ENCODE measurements at regions not wholly inside any gene's neighbourhood (a gene's known extent, or its start where the extent isn't known, plus 50 kb on each side); places are given as distances from the start of the nearest gene placed in this dataset.

DNA sequence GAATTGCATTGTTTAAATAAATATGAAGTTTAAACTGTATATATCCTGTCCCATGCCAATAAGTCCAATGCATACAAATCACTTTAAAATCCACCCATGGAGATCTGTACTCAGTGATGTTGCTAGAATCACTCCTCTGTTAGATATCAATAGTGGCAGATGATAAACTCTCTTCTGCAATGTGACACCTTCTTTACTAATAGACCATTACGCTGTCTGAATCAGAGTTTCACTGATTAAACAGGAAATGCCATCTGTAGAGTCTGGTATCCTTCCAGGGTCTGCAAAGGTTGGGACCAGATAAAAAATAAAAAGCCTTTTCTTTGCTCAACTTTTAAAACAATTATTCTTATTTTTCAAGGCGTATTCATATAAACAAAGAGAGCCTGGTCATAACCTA, 134.5 kb downstream of the EDN3 start:
- DNase-seq (ENCODE audit: low read depth), result no peak

DNA sequence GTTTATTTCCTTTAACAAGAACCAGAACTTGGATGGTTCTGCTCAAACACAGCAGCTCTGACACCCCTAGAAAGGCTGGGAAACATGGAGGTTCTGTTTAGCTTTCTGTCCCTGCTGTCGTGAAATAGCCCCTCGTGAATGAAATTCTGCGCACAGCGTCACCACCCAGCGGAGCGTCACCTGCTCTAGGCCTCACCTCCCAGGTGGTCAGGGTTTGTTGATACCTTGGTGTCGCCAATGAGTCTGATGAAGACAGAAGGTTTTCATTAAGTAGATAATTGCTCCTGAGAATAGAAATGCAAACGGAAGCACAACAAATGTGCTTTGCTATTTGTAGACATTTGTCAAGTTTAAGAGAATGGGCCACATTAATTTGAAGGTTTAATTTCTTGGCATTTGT, 135.1 kb downstream of the EDN3 start:
- no peak for DNase-seq (ENCODE audit: low read depth)

DNA sequence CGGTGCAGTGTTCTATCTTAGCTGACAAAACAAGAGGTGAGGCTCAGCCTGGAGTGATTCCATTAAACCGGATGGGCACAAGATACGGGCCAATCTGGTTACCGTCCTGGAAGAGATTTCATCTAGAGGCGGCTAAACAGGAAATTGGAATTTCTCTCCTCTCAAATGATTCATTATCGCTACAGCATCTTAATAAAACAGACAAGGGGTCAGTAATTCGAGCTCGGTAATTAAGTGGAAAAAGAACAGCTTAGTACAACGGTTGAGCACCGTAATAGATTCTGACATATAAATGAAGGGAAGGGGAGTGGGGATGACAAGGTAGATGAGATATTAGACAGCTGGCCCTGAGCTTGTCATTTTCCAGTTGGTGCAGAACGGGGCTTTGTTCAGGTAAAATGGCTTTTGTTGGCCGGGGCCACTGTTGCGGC, 137.2 kb downstream of the EDN3 start:
- DNase-seq (ENCODE audit: low read depth), result no peak

DNA sequence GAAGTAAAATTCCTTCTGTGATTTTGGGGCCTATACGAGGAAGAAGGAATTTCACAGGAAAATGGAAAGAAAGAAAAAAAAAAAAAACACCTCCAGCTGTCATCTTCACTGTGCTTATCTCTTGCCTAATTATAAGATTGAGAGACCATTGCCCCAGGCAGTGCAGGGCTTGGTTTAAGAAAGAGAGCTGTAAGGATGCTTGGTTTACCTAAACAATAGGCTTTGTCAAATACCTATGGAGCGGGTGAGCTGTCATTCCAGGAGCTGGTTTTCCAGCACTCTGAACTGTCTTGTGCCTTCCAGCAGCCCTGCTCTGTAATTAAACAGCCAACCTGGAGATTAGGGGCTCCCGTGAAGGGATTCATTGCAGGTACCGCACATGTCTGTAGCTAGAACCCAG, 137.8 kb downstream of the EDN3 start:
- no peak for DNase-seq (ENCODE audit: low read depth)

DNA sequence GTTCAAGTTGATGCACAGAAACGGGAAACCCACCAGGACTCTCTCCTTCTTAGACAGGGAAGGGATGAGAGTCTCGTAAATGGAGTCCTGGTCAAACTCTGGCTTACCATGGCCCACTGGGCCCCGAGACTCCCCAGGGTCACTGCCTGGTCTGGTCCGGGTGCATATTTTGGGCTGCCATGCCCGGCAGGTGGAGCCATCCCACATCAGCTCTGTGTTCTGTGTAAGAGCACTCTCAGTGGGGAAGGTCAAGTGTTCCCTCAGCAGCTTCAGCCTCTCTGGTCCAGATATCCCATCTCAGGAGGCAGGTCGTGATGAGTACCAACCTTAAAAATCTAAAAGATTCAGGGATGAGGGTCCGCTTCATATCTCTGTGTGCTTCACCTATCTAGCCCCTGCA, 138.8 kb downstream of the EDN3 start:
- DNase-seq (ENCODE audit: low read depth), result no peak

DNA sequence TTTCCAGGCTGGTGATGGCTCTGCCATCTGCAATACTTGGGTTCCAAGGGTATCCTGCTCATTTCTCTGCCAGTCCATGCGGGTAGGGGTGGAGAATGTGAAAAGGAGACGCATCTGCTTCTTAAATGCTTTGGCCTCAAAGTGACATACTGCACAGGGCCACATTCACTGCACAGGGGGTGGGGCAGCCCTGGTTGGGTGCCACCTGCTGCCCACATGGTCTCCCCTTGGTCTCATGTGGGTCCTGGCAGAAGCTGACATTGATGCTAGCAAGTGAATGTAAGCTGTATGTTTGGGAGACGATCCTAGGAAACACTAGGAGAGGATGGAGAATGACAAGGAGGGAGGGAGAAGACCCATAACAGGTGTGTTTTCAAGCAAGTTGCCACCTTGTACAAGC, 140.9 kb downstream of the EDN3 start:
- no peak for DNase-seq (ENCODE audit: low read depth)

DNA sequence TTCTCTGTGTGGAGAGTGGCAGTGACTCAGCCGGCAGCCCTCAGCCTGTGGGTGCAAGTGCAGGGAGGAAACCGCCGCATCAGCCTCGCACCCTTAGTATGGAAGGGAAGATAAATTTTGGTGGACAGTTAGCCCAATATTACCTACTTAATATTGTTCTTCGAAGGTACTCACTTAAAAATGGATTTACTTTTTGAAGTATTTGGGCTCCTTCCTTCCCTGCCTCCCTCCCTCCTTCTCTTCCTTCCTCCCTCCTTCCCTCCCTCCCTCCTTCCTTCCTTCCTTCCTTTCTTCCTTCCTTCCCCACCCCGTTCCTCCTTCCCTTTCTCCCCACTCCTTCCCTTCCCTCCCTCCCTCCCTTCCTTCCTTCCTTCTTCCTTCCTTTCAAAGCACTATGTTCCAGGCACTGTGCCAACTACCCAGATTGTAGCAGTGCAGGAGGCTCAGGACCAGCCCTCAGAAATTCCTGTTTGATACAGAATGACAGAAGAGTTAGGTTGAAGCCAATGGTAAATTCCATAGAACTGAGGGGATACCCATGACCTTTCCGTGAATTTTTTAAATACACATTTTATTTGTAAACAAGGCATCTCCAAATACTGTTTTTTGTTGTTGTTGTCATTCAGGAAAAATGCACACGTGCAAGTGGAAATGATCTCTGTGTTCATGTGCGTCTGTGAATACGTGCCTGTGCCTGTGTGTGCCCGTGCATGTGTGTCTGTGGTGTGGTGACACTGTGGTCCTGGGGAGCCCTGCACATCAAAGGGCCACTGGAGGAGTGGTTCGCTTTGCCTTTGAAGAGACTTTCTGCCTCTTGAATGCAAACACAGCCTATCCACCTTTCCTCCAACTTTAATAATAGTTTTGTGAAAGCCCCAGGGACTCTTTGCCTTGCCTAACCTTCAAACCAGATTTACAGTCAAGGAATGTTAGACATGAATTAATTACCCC, 141.7 kb downstream of the EDN3 start:
- no peak for DNase-seq (ENCODE audit: low read depth)

DNA sequence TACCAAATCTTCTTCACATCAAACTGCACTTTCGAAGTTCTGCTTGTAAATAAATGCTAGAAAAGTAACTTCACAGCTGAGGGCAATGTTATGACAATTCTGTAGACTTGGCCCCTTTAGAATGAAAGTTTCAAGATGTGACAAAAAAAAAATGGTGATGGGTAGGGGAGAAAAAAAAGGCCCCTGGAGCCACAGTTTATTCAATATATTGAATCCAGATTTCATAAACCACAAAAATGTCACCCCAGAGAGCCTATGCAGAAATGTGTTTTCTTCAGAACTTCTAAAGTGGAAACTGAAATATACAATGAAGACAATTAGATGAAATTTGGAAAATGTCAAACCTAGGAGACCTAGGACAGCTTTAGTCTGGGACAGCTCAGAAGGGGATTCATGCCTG, 143.1 kb downstream of the EDN3 start:
- DNase-seq (ENCODE audit: low read depth), result no peak

DNA sequence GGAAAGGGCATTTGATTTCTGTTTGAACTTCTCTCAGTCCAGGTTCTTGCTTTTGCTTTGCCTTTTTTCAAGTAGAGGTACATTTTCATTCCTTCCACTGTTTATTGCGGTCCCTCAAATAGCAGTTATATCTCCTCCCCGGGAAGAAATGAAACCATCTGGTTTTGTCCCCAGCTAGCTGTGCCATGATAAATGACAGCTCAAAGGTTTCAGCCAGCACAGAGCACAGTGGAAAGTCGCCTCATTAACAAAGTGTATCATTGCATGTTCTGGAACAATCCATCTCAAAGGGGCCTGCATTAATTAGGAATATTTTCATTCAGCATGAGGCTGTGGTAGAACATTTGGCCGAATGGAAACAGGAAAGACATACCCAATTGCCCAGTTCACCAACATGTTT, 146.0 kb downstream of the EDN3 start:
- no peak for DNase-seq (ENCODE audit: low read depth)

DNA sequence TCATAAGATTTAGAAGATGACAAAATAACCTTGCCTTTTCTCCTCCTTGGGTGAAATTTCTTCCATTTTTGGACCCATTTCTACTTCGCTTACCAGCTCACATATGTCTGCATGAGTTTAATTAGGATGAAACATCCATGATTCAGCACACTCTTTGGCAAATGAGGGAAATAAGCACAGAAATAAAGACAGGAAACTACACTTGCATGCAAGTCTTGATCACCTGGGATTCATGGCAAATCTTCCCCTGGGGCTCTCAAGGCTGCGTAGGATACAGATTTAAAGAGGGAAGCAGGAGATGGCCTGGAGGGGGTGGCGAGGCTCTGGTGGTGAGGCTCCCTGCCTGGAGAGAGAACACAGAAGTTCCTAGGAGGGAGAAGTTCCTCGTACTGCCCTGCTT, 147.8 kb downstream of the EDN3 start:
- no peak for DNase-seq (ENCODE audit: low read depth)

DNA sequence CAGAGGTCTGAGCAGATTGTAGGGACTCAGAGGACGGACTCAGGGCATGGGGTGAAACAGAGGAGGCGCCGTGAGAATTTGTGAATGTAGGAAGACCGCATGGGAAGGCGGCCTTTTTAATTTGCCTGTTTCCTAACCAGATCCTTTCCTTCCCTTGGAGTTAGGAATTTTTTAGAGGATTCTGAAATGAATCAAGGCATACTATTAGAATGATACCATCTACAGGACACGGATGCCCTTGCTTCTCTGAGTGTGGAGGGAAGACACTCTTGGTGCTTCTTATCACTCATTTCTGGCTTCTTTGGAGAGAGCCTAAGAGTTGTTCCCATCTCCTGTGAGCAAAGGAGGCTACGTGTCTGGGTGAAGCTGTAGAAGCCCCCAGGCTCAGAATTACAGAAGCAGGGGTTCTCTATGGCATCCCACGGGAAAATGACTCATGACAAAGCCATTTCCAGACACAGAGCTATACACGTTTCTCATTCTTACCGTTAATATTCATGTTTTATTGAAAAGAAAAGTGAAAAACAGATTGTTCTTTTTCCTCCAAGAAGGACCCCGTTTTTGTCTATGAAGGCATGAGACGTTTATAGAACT, 148.5 kb downstream of the EDN3 start:
- no peak for DNase-seq (ENCODE audit: low read depth)

DNA sequence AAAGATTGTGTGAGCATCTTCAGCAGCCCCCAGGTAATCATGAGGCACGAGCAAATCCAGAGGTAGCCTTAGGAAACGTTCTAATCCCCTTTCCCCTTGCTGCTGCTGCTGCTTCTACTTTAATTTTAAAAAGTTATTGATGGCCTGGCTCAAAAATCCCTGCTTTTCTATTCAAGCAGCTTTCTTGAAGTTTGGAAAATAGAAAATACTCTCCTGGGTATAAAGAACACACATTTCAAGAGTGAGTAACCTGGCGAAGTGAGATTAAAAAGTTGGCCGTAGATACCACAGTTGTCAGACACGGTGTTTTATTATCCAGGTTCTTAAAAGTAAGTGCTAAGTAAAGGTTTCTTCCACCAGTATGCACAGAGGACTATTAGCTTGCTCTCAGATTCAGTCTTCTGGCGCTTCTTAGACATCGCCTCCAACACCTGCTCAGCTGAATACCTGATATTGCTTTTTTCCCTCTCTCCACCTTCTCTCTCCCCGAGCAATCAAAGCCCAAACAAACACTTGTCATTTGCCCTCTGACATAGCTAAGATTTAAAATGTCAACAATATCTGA, 150.7 kb downstream of the EDN3 start:
- no peak for DNase-seq (ENCODE audit: low read depth)

DNA sequence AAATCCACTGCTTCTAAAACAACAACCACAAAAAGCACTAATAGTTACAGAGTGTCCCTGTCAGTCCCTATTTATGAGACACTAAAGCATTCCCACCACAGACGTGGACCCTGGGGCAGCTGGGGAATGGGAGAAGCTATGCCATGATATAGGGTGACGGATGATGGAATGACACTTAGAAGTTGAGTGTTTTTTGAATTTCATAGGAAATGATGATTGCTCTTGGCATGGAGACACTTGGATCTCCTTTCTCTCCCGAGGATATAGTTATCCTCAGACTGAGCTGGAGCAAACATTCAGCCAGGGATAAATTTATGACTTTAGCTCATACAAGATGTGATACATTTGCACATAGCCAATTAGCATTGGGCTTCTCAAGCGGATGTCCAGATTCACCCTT, 151.2 kb downstream of the EDN3 start:
- no peak for DNase-seq (ENCODE audit: low read depth)

DNA sequence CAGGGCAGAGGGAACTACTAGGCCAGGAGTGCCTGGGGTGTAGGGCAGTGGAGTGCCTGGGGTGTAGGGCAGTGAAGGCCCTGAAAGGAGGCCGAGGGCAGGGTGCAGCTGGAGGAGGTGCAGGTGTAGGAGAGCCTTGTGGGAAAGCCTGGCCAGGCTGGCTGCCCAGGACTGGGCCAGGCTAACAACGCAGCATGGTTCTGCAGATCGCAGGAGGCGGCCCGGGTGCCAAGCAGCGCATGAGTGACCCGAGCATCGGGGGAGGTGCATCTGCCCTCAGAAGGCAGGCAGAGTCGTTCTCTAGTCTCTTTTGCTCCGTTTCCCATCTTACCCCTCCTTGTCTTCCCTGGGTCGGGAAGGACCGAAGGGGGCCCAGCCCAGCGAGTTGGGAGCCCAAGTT, 151.5 kb upstream of the PHACTR3 start:
- DNase-seq (ENCODE audit: low read depth), result no peak

DNA sequence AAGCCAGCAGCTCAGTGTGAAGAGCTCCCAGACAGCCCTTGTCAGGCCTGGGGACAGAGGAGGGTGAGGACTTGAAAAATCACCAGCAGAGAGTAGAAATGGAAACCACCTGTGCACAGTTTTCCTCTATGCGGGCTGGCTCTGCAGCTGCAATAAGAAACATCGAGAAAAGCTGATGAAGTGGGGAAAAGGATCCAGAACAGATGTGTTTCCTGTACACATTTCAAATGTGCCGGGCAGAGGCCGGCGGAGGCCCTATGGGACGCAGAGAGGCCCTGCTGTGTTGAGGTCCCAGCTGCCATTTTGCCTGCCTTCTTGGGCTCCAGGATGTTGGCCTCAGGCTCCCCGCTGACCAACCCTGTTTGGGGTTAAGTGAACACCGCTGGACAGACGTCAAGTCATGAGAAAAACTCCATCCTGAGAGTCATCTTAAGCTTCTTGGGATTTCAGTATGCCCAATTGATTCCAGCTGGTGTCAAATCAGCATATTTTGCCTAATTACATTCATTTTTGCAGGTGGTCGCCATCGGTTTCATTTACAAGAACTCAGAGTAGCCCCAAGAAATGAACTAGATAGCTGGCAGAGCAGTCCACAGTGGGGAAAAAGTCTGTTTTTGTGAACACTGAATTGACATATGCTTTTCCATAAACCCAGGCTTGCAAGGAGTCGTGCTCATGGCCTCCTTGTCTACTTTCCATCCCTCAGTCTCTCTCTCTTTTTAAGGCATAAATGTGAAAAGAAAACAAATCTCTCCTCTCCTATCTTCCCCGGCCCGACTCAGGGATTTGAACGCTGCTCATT, 150.4 kb upstream of the PHACTR3 start:
- DNase-seq (ENCODE audit: low read depth), result no peak

DNA sequence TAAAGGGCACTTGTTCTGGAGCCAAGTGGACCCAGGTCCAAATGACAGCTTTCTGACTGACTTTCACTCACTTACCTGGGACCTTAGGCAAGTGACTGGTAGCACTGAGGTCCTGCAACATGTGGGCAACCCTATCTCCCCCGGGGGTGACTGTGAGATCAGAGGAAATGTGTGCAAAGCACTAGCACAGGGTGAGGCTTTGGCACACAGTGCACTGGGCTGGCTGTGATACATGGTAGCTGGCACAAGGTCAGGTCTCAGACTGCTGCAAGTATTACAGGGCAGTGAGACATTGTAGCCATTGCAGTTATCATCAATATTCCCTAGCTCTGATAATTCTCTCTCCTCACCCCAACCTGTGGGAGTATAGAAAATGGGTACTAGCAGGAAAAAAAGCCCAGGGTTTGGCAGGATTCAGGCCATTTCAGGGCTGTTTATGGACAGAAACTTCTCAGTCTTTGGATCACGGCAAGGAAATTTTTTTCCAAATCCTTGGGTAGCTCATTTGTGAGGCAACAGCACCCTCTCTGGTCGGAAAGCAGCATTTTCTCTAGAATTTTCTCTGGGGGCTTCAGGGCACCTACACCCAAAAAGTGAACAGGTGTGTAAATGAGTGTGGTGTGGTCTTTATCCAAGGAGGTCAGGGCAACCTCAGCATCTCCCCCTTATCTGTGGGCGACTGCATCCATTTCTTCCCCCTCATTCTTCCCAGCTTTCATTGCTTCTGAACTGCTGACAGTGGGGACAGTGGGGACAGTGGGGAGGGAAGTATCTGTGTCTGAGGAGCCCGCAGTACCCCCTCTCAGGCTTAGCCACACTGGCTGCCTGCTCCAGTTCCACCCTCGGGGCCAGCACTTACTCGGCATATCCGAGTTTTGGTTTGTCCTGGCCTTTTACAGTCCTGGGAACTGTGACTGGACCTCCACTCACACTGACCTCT, 148.7 kb upstream of the PHACTR3 start:
- DNase-seq (ENCODE audit: low read depth), result no peak

DNA sequence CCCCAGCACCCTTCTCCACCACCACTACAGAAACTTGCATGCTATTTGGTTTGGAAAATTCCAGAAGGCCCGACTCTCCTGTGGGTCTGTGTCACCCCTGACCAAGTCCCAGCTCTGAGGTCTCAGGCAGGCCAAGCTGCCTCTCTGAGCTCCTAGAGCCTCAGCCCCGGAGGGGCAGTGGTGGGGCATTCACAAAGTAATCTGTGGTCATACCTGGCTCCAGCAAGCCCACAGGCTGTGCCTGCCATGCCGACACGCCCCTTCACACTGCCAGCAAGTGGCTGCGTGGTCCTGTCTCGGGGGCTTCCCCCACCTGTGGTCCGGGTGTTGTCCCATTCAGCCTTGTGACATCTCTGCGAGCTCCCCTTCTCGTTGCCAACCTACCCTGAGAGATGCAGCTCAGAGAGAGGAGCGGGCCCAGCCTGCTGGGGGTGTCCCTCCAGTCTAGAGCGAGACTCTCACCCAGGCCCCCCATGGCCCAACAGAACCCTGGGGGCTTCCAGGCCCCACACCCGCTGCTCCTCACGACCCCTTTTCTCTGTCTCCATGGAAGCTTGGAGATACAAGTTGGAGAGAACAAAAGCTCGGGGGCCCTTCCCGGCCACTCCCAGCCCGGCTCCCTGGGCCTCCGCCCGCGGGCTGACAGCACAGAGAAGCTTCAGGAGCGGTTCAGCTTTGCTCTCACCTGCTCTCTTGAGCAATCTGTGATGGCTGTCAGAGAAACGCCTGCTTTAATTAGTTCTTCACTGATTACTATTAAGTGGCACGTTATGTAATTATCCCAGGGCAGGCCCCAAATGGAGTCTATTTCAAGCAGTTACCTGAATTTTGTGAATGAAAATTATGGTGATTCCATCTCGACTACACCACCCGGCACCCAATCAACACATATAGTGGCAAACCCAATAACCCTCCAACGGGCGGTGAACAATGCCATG, 147.7 kb upstream of the PHACTR3 start:
- DNase-seq (ENCODE audit: low read depth), result no peak

DNA sequence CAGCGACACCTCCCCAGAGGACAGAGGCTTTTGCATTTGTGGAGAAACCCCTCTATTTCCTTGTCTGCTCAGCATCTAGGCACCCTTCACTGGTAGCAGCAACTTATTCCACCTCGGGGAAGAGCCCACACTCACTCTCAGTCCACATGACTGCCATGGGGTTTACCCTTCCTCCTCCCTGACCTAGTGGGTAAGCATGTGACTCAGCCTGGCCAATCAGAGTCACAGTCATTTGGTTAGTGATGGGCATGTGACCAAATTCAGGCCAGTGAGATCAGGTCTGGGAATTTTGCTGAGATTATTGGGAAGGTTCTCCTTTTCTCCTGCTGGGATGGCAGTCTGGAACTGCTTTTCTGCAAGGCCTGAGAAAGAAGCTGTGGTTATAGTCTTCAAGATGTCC, 145.7 kb upstream of the PHACTR3 start:
- no peak for DNase-seq (ENCODE audit: low read depth)

DNA sequence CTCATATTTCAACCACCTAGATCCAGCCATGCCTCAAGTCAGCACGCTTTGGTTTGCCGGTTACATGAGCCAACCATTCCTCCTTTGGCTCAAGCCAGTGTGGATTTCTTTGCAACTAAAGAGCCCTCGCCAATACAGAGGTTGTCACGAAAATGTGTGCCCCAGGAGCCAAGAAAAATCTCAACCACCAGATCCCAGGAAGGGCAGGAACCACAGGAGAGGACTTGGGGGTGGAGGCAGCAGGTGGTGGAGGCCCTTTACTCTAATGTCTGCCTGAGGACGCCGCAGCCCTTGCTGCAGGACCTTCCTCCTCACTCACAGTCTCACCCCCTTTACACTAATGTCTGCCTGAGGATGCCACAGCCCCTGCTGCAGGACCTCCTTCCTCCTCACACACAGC, 144.8 kb upstream of the PHACTR3 start:
- no peak for DNase-seq (ENCODE audit: low read depth)

DNA sequence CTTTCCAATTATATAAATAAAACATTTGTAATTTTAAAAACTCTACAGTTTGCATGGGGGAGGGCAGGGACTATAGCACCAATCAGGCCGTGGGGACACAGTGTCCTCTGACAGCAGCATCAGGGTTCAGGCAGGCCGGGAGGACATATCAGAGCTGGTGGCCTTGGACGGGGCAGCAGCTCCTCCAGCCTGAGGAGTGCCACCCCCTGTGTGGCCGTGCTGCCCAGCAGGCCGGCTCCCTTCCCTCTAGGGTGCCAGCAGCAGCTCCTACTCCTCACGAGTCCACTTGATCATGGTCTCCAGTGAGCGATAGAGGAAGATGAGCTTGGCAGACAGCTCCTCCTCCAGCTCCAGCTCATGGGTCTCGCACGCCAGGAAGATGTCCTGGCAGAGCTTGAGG, 144.0 kb upstream of the PHACTR3 start:
- no peak for DNase-seq (ENCODE audit: low read depth)
